ENCODE measurements at regions not wholly inside any gene's neighbourhood (a gene's known extent, or its start where the extent isn't known, plus 50 kb on each side); places are given as distances from the start of the nearest gene placed in this dataset.

DNA sequence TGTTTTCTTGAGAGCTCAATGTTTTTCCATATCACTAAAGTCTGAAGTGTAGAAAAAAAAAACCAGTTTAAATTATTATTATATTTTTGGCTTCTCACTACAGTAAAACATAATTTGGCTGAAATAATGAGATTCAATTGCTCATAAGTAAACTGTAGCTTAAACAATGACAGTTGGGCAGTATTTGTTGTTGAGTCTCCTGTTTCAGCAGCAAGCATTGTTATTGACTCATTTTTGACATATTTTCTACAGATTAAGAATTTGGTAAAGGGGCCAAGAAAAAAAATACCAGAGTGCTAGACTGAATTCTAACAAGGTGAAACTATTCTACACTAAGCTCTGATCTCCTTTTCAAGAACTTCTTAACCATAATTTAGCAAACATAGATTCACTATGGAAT, 2070.4 kb upstream of the CELF4 start:
- H4K5ac ChIP-seq (ENCODE audit: insufficient read length, low read depth, low read length): no peak overlapping the region
- no peaks in the 10 kb centered on the region; the same call in 1 of the 2 replicates for H3K79me1 ChIP-seq (ENCODE audit: low read depth, low read length)
- H3K9ac ChIP-seq (replicated peaks in 1 of 4; ENCODE audit: extremely low read depth in 1 of 4, low read depth in 3 of 4, low read length in 3 of 4): no peak overlapping the region
- no peak overlapping the region for H3K4me3 ChIP-seq (ENCODE audit: extremely low read depth in 1 of 4, insufficient read depth in 2 of 4, low read depth in 3 of 4, low read length in 4 of 4)
- no peaks in the 10 kb centered on the region; a peak in 1 of 8 replicates for H3K36me3 ChIP-seq (ENCODE audit: control insufficient read depth in 2 of 4, insufficient read depth in 4 of 4, low read length in 3 of 4)
- no peak overlapping the region for H3K4ac ChIP-seq (replicated peaks; ENCODE audit: insufficient read length, low read depth, low read length)
- POLR2A ChIA-PET (ENCODE audit: partially characterized antibody): no interaction called here
- no peaks in the 10 kb centered on the region for H3K23me2 ChIP-seq (ENCODE audit: low read depth, low read length)
- H3K18ac ChIP-seq (ENCODE audit: extremely low read depth, low read length): no peak overlapping the region
- no peak overlapping the region for H2BK120ac ChIP-seq (replicated peaks; ENCODE audit: low read depth, low read length)
- H3K4me2 ChIP-seq (ENCODE audit: insufficient read depth in 1 of 2, low read depth in 2 of 2, low read length in 2 of 2): no peak overlapping the region
- H4K20me1 ChIP-seq (replicated peaks in 1 of 2; ENCODE audit: control insufficient read depth in 1 of 2, insufficient read depth in 2 of 2, low read length in 2 of 2): no peaks in the 10 kb centered on the region
- H3K14ac ChIP-seq (ENCODE audit: insufficient read length): no peak overlapping the region
- H2BK5ac ChIP-seq (ENCODE audit: low read depth, low read length): no peak overlapping the region
- H2BK12ac ChIP-seq (ENCODE audit: low read depth, low read length): no peak overlapping the region
- no peaks in the 10 kb centered on the region for H3K79me2 ChIP-seq (ENCODE audit: control insufficient read depth in 1 of 2, insufficient read depth in 2 of 2, low read length in 2 of 2)
- H2AK5ac ChIP-seq (ENCODE audit: low read depth, low read length): no peak overlapping the region
- no peak overlapping the region for H4K8ac ChIP-seq (ENCODE audit: extremely low read depth, insufficient read depth, low read length)
- no peak overlapping the region for H3K23ac ChIP-seq (ENCODE audit: insufficient read length)
- CTCF ChIA-PET (ENCODE audit: partially characterized antibody): no interaction called here
- H2BK20ac ChIP-seq (ENCODE audit: low read length): no peak overlapping the region
- no peak overlapping the region for H3K56ac ChIP-seq (replicated peaks; ENCODE audit: insufficient read length, low read depth, low read length)
- no peak overlapping the region for H2BK15ac ChIP-seq (ENCODE audit: low read length)
- DNase-seq (ENCODE audit: low read depth in 1 of 2, low spot score in 2 of 2): no peak
- H4K91ac ChIP-seq (replicated peaks; ENCODE audit: insufficient read length, low read length): no peak overlapping the region
- no peak for TF ChIP-seq PHF8 (conservative IDR thresholded peaks at IDR 0.05; ENCODE audit: low read depth, low read length)
- no peaks in the 10 kb centered on the region for H3K9me3 ChIP-seq (ENCODE audit: insufficient read depth in 2 of 2, low read depth in 1 of 2, low read length in 1 of 2)
- no peak overlapping the region for H3K27ac ChIP-seq (ENCODE audit: low read depth, low read length)
- H2AFZ ChIP-seq (ENCODE audit: low read length): no peak overlapping the region
- H3K27me3 ChIP-seq (replicated peaks in 1 of 4; ENCODE audit: control insufficient read depth in 3 of 4, extremely low read depth in 1 of 4, insufficient read depth in 3 of 4, low read length in 3 of 4): no peaks in the 10 kb centered on the region
- H3K4me1 ChIP-seq (replicated peaks in 1 of 4; ENCODE audit: control insufficient read depth in 3 of 4, insufficient read depth in 4 of 4, low read length in 3 of 4): peaks cover 0 to 6% (median 4%) of the 10 kb centered on the region in 4 experiments; a peak in 3 of 7 replicates
- no peak for FAIRE-seq

Data from H1 (cell line).